Activated CD4-positive, alpha-beta T cell treated with anti-CD3 and anti-CD28 coated beads, Interleukin-2, amount 10 ng/mL, durations not matched to agents 7 days and 5 days (primary cell): ENCODE measurements at regions not wholly inside any gene's neighbourhood (a gene's known extent, or its start where the extent isn't known, plus 50 kb on each side); places are given as distances from the start of the nearest gene placed in this dataset.
"Not testable (repeated sequence)": the region's sequence is repeated elsewhere in the genome, so short reads cannot be mapped to it uniquely, and the experiment has no call there.

Experiments
- CTCF ChIA-PET: fragments of 350-600 bp; sonication (Branson Sonifier 250); formaldehyde crosslinking; loops from one replicate; lab custom pipeline; 2021; ENCODE audit warnings: antibody characterized with exemption; lab: Charles Lee
- POLR2A ChIA-PET: fragments of 350-600 bp; sonication (Branson Sonifier 250); formaldehyde crosslinking; loops from one replicate; lab custom pipeline; 2021; ENCODE audit warnings: antibody characterized with exemption; lab: Charles Lee
- DNase-seq: peaks from one replicate; pipeline ENCODE4 v3.0.0-alpha.2; 2020
- H3K27ac Mint-ChIP-seq: one replicate; pipeline ENCODE4 v1.8.0; 2021; ENCODE audit warnings: mild to moderate bottlenecking, moderate library complexity, mixed read lengths
- H3K27me3 Mint-ChIP-seq: one replicate; pipeline ENCODE4 v1.8.0; 2021; ENCODE audit warnings: mixed read lengths
- H3K36me3 Mint-ChIP-seq: one replicate; pipeline ENCODE4 v1.8.0; 2021; ENCODE audit warnings: low read depth, mixed read lengths
- H3K4me1 Mint-ChIP-seq: one replicate; pipeline ENCODE4 v1.8.0; 2021; ENCODE audit warnings: mixed read lengths
- H3K4me3 Mint-ChIP-seq: one replicate; pipeline ENCODE4 v1.8.0; 2021; ENCODE audit warnings: mild to moderate bottlenecking, moderate library complexity, mixed read lengths
- H3K9me3 Mint-ChIP-seq: one replicate; pipeline ENCODE4 v1.8.0; 2021; ENCODE audit warnings: mixed read lengths

DNA sequence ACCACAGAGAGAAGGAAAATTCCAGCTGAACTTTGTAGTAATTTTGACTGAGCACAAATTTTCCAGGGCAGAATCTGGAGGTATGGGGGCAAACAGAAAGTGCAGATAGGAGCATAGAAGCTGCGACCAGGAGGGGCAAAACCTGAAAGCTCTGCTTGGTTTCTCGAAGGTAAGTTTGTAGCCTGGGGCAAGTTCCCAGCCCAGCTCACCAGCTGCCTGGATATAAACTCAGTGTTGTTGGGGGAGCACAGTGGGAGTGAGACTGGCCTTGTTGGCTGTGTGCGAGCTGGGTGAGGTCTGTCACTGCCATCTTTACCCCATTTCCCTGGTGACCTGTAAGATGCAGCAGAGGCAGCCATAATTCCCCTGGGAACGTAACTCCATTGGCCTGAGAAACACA, 213.5 kb upstream of the POF1B start:
- Mint-ChIP-seq H3K27me3 (no peaks in the 10 kb centered on the region), H3K27ac (no peak overlapping the region), H3K9me3 (no peaks in the 10 kb centered on the region), H3K4me1 (no peaks in the 10 kb centered on the region), H3K36me3 (no peaks in the 10 kb centered on the region), H3K4me3 (no peak overlapping the region)
- ChIA-PET CTCF (no interaction called here), POLR2A (no interaction called here)
- no peak for DNase-seq

DNA sequence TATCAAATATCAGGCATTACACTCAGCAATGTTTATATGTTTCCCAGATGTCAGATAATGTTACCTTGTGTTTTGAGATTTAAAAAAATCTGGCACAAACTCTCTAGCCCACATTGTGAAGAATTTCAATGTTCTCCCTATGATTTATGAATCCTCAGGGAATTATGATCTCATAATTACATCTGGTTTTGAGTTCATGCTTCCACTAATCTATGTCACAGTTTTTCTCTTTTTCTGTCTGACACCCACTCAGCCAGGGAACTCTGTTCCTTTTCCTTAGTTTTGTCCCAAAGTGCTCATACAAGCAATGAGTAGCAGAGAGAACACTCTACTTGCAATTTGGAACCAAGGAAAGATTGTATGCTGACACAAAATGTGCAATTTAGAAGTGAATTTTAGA, 212.1 kb upstream of the POF1B start:
- Mint-ChIP-seq H3K27ac (no peak overlapping the region), H3K27me3 (no peaks in the 10 kb centered on the region), H3K4me3 (no peak overlapping the region), H3K9me3 (no peaks in the 10 kb centered on the region), H3K36me3 (no peaks in the 10 kb centered on the region), H3K4me1 (no peaks in the 10 kb centered on the region)
- POLR2A ChIA-PET, result no interaction called here
- CTCF ChIA-PET, result no interaction called here
- DNase-seq, result no peak

- no peaks in the 10 kb centered on the region for H3K27me3 Mint-ChIP-seq
- no peak for DNase-seq
- ChIA-PET CTCF (no interaction called here), POLR2A (no interaction called here)
- H3K4me1 Mint-ChIP-seq, result no peaks in the 10 kb centered on the region
- H3K4me3 Mint-ChIP-seq, result no peak overlapping the region
- no peak overlapping the region for H3K27ac Mint-ChIP-seq
- no peaks in the 10 kb centered on the region for H3K36me3 Mint-ChIP-seq
- H3K9me3 Mint-ChIP-seq, result no peaks in the 10 kb centered on the region
Measured at GRCh38 chrX:85590638-85591037, 211.2 kb upstream of the POF1B start.

DNA sequence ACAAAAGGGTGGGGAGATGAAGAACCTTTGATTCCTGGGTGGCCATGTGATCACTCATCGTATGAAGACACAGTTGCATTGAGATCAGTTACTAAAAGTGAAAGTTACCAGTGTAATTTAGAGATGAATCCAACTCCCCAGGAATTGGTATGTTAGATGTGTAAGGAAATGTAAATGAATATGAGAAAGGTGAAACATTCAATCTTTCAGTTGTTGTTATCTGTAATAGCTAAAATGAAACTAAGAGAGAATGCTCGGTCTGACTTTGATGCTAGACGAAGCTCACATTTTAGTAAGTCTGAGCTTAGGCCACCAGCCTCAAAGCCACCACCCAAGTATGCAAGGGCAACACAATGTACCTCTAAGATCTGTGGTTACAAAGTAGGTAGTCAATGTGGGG, 194.3 kb upstream of the POF1B start:
- Mint-ChIP-seq H3K9me3 (no peaks in the 10 kb centered on the region), H3K4me3 (no peak overlapping the region), H3K36me3 (no peaks in the 10 kb centered on the region), H3K4me1 (no peaks in the 10 kb centered on the region), H3K27ac (no peak overlapping the region), H3K27me3 (no peaks in the 10 kb centered on the region)
- CTCF ChIA-PET, result no interaction called here
- POLR2A ChIA-PET, result no interaction called here
- no peak for DNase-seq

GRCh38 chrX:85570496-85570895, 191.0 kb upstream of the POF1B start:
- no peaks in the 10 kb centered on the region for H3K27me3 Mint-ChIP-seq
- no peak for DNase-seq
- ChIA-PET POLR2A (no interaction called here), CTCF (no interaction called here)
- H3K4me3 Mint-ChIP-seq, result no peak overlapping the region
- no peak overlapping the region for H3K27ac Mint-ChIP-seq
- H3K36me3 Mint-ChIP-seq, result no peaks in the 10 kb centered on the region
- H3K9me3 Mint-ChIP-seq, result no peaks in the 10 kb centered on the region
- no peaks in the 10 kb centered on the region for H3K4me1 Mint-ChIP-seq

GRCh38 chrX:85569686-85570085, 190.2 kb upstream of the POF1B start:
- Mint-ChIP-seq H3K4me3 (no peak overlapping the region), H3K27me3 (no peaks in the 10 kb centered on the region), H3K36me3 (no peaks in the 10 kb centered on the region), H3K4me1 (no peaks in the 10 kb centered on the region), H3K9me3 (no peaks in the 10 kb centered on the region), H3K27ac (no peak overlapping the region)
- CTCF ChIA-PET, result interaction anchor here (1.2 kb wide), 1 partner anchor 12 kb away, joined by 3 read pairs; no protein-coding TSS in a partner anchor
- DNase-seq, result no peak
- POLR2A ChIA-PET, result no interaction called here

- ChIA-PET POLR2A (no interaction called here), CTCF (interaction anchor here (1.2 kb wide), 1 partner anchor 11 kb away, joined by 3 read pairs; no protein-coding TSS in a partner anchor)
- H3K9me3 Mint-ChIP-seq, result no peaks in the 10 kb centered on the region
- H3K4me3 Mint-ChIP-seq, result no peak overlapping the region
- H3K27ac Mint-ChIP-seq, result no peak overlapping the region
- no peaks in the 10 kb centered on the region for H3K4me1 Mint-ChIP-seq
- H3K36me3 Mint-ChIP-seq, result no peaks in the 10 kb centered on the region
- DNase-seq, result no peak
- no peaks in the 10 kb centered on the region for H3K27me3 Mint-ChIP-seq
Measured at GRCh38 chrX:85569096-85569495, 189.6 kb upstream of the POF1B start.

- no peak for DNase-seq
- Mint-ChIP-seq H3K9me3 (no peaks in the 10 kb centered on the region), H3K27me3 (no peaks in the 10 kb centered on the region), H3K36me3 (no peaks in the 10 kb centered on the region), H3K27ac (no peak overlapping the region), H3K4me3 (no peak overlapping the region), H3K4me1 (no peaks in the 10 kb centered on the region)
- CTCF ChIA-PET, result no interaction called here
- POLR2A ChIA-PET, result no interaction called here
Measured at GRCh38 chrX:85561231-85561630, 181.8 kb upstream of the POF1B start.

GRCh38 chrX:85544609-85545008, 165.1 kb upstream of the POF1B start:
- no peaks in the 10 kb centered on the region for H3K9me3 Mint-ChIP-seq
- POLR2A ChIA-PET, result no interaction called here
- no peaks in the 10 kb centered on the region for H3K27me3 Mint-ChIP-seq

DNA sequence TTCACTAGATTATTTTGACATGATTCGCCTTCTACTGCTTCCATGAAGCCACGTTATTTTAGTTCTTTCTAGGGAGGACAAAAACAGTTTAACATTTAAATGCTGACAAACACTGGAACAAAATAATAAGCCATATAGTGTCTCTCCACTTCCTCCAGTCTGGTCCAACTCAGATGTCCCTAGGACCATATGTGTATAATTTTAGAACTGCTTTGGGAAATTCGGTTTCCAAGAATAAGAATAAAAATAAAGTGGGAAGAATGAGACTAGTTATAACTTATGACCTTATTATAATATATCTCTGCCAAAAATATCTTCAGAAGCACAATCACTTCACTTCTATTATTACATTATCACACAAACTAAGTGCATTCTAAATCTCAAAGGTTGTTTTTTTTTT, 164.4 kb upstream of the POF1B start:
- no peak for DNase-seq
- ChIA-PET CTCF (no interaction called here), POLR2A (no interaction called here)
- no peak overlapping the region for H3K4me3 Mint-ChIP-seq
- H3K4me1 Mint-ChIP-seq, result no peaks in the 10 kb centered on the region
- H3K27ac Mint-ChIP-seq, result no peak overlapping the region
- H3K36me3 Mint-ChIP-seq, result no peaks in the 10 kb centered on the region
- H3K9me3 Mint-ChIP-seq, result no peaks in the 10 kb centered on the region
- no peaks in the 10 kb centered on the region for H3K27me3 Mint-ChIP-seq

More at GRCh38 chrX:85544609-85545008, 165.1 kb upstream of the POF1B start:
- Mint-ChIP-seq H3K36me3 (no peaks in the 10 kb centered on the region), H3K27ac (no peak overlapping the region), H3K4me1 (no peaks in the 10 kb centered on the region), H3K4me3 (no peak overlapping the region)
- no peak for DNase-seq
- CTCF ChIA-PET, result interaction anchor here (1.3 kb wide), 1 partner anchor 151 kb away, joined by 3 read pairs; no protein-coding TSS in a partner anchor

DNA sequence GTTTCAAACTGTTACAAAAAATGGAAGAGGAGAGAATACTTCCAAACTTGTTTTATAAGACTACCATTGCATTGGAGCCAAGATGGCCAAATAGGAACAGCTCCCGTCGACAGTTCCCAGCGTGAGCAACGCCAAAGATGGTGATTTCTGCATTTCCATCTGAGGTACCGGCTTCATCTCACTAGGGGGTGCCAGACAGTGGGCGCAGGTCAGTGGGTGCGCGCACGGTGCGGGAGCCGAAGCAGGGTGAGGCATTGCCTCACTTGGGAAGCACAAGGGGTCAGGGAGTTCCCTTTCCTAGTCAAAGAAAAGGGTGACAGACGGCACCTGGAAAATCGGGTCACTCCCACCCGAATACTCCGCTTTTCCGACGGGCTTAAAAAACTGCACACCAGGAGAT, 149.7 kb upstream of the POF1B start:
- DNase-seq, CTCF ChIA-PET, H3K4me1 Mint-ChIP-seq: not testable (repeated sequence)

DNA sequence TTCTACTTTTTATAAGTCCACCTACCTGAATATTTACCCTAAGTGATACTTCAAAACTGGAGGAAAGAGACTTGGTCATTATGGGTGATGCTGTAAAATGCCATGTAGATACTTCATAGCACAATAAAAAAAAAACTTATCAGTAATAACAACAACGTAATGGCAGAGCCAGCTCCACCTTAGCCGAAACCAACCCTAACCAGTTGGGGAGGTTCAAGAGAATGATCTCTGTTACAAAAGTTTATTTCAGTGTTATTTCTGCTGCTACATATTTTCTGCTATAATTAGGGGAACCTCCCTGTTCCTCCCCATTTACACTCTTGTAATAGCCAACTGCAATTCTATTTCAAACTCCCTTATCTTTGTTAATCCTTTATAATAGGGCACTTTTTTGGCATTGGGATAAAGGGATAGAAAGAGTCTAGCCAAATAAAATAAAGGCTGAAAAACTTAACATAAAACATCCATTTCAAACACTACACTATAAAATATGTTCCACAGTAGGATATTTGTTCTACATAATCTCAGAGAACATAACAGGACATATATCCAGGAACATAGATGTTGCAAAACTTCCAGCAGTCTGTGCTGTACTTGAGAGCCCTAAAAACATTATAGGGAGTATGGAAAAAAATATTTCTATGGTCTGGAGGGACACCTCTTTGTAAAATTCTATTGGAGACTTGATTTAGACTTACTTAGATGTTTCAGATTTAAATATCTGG, 138.7 kb upstream of the POF1B start:
- ChIA-PET POLR2A (no interaction called here), CTCF (interaction anchor here (0.9 kb wide), 1 partner anchor 41 kb away, joined by 3 read pairs; no protein-coding TSS in a partner anchor)
- no peak overlapping the region for H3K27ac Mint-ChIP-seq
- no peaks in the 10 kb centered on the region for H3K36me3 Mint-ChIP-seq
- no peaks in the 10 kb centered on the region for H3K4me1 Mint-ChIP-seq
- H3K9me3 Mint-ChIP-seq, result no peaks in the 10 kb centered on the region
- H3K4me3 Mint-ChIP-seq, result no peak overlapping the region
- H3K27me3 Mint-ChIP-seq, result no peaks in the 10 kb centered on the region
- no peak for DNase-seq

More for the DNA sequence above, 149.7 kb upstream of the POF1B start:
- H3K36me3 Mint-ChIP-seq, H3K27me3 Mint-ChIP-seq, H3K9me3 Mint-ChIP-seq, POLR2A ChIA-PET, H3K4me3 Mint-ChIP-seq, H3K27ac Mint-ChIP-seq: not testable (repeated sequence)

DNA sequence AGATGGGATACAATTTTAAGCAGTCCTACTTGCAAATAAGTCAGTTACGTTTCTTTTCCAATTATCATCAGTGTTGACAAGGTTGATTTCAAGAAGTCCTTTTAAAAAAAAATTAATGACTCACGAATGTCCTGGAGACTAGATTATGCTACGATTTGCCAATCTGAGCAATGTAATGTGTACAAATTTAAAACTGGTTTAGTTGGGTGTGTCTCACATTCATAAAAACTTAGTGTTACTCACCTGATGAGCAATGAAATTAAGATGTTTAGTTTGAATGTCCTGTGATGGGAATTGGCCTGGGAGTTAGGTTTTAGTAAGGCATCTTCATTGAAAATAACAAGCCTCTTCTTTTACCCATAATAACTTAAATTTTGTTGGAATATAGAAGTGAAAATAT, 136.7 kb upstream of the POF1B start:
- Mint-ChIP-seq H3K36me3 (no peaks in the 10 kb centered on the region), H3K4me1 (no peaks in the 10 kb centered on the region), H3K9me3 (no peaks in the 10 kb centered on the region), H3K27me3 (no peaks in the 10 kb centered on the region), H3K27ac (no peak overlapping the region), H3K4me3 (no peak overlapping the region)
- POLR2A ChIA-PET, result no interaction called here
- CTCF ChIA-PET, result no interaction called here
- DNase-seq, result no peak

DNA sequence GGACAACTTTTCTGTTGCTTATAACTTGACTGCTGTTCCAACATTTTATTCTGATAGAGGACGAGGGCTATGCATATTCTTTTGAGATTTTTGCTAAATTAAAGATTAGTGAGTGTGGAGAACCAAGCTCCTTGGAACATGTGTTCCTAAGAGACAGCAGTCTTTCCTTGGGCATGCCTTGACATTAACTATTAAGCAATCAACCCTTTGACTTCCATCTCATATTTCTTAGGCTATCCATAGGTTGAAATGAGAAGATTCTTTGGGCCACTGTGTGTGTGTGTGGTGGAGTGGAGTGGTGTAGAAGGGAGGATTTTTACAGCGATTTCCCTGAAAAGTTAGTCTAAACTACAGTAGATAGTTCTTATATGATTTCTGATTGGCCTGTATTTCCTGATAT, 127.4 kb upstream of the POF1B start:
- Mint-ChIP-seq H3K4me3 (no peak overlapping the region), H3K27ac (no peak overlapping the region), H3K4me1 (no peaks in the 10 kb centered on the region), H3K27me3 (no peaks in the 10 kb centered on the region), H3K9me3 (no peaks in the 10 kb centered on the region), H3K36me3 (no peaks in the 10 kb centered on the region)
- CTCF ChIA-PET, result no interaction called here
- no peak for DNase-seq
- POLR2A ChIA-PET, result no interaction called here
